ENCODE measurements at regions not wholly inside any gene's neighbourhood (a gene's known extent, or its start where the extent isn't known, plus 50 kb on each side); places are given as distances from the start of the nearest gene placed in this dataset.

DNA sequence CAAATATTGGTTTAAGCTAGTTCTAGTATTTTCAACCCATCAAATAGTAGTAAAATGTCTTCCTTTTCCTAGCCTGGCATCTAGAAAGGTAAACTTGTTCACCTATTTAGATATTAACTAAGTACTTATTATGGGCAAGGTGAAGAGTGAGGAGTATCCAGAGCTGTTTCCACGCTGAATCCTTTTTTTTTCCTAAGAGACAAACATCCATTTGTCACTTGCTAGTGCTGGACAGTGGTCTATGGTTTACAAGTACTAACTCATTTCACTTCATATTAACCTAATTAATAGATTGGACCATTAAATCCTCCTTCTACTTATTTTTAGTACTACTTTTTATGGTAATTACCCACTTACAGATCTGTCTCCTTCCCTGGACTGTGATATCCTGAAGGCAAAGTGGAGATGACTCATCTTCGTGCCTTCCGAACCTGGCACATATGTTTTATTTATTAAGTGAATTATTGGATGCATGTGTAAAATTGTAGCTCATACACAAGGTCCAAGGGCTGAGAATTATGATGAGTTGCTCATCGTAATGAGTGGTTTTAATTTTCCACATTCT is 159.6 kb upstream of the IGFBP3 start:
- H3K27me3 ChIP-seq = no peaks in the 10 kb centered on the region
- H3K36me3 ChIP-seq = no peaks in the 10 kb centered on the region
- TF ChIP-seq, protein P1, sequence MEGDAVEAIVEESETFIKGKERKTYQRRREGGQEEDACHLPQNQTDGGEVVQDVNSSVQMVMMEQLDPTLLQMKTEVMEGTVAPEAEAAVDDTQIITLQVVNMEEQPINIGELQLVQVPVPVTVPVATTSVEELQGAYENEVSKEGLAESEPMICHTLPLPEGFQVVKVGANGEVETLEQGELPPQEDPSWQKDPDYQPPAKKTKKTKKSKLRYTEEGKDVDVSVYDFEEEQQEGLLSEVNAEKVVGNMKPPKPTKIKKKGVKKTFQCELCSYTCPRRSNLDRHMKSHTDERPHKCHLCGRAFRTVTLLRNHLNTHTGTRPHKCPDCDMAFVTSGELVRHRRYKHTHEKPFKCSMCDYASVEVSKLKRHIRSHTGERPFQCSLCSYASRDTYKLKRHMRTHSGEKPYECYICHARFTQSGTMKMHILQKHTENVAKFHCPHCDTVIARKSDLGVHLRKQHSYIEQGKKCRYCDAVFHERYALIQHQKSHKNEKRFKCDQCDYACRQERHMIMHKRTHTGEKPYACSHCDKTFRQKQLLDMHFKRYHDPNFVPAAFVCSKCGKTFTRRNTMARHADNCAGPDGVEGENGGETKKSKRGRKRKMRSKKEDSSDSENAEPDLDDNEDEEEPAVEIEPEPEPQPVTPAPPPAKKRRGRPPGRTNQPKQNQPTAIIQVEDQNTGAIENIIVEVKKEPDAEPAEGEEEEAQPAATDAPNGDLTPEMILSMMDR (IDR thresholded peaks at IDR 0.05; ENCODE audit: low read depth, low read length) = no peak
- no peaks in the 10 kb centered on the region; the same call in 1 of the 2 replicates for H3K9me3 ChIP-seq
- H3K4me3 ChIP-seq (ENCODE audit: low read depth, low read length) = no peak overlapping the region
- DNase-seq = no peak
- H3K4me1 ChIP-seq = no peaks in the 10 kb centered on the region

DNA sequence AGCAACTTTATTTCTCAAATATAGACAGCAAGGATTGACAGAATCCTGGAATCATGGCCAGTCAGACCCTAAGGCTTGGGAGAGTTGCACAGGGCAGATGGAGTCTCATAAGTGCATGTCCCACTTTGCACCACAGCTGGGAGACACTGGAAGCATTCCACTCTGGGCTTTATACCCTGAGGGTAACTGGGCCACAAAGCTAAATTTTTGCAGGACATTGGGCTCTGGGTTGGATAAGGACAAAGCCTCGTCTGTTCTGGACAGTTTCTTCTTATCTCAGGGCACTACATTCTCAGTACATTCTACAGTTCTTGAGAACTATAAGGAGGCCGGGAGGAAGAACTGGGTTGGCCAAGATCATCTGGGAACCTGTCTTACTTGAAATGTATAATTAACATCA is 158.3 kb upstream of the IGFBP3 start:
- TF ChIP-seq, protein P1 (IDR thresholded peaks at IDR 0.05; ENCODE audit: low read depth, low read length) = no peak
- Histone ChIP-seq H3K9me3 (no peaks in the 10 kb centered on the region), H3K27me3 (no peaks in the 10 kb centered on the region), H3K36me3 (no peaks in the 10 kb centered on the region), H3K4me1 (no peaks in the 10 kb centered on the region), H3K4me3 (ENCODE audit: low read depth, low read length) (no peak overlapping the region)
- no peak for DNase-seq

DNA sequence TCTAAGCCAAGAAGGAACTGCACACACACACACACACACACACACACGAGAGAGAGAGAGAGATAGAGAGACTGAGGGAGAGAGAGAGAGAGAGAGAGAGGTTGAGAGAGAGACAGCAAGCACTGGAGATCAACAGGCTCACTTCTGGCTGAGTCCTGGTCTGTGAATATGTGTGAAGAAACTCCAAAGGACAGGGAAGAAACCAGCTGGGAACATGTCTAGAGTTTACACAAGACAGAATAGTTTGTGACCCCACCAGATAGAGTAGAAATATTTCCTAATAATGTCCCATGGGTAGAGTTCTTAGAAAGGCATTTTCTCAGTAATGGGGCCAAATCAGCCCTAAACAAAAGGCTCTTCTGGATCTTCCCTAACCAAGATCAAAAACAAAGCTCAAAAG is 155.5 kb upstream of the IGFBP3 start:
- no peaks in the 10 kb centered on the region for H3K9me3 ChIP-seq
- no peak for DNase-seq
- no peaks in the 10 kb centered on the region for H3K4me1 ChIP-seq
- no peaks in the 10 kb centered on the region for H3K36me3 ChIP-seq
- no peak overlapping the region for H3K4me3 ChIP-seq (ENCODE audit: low read depth, low read length)
- TF ChIP-seq, protein P1 (IDR thresholded peaks at IDR 0.05; ENCODE audit: low read depth, low read length) = no peak
- H3K27me3 ChIP-seq = no peaks in the 10 kb centered on the region

DNA sequence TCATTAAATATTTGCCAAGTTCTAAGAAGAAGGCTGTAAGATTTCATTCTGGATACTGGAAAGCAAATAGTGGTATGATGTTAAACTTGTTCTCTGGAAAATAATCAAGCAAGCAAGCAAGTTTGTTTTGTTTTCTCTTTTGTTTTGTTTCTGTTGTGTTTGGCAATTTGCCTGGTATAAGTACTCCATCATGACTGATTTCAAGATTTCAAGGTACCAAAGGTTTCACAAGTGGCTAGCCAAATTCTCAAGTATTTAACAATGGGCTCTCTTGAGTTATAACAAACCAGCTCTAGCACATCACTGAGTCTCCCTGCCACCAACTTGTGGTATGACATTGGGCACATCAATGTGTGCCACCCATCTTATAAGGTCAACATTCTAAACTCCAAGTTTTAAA is 151.7 kb upstream of the IGFBP3 start:
- Histone ChIP-seq H3K36me3 (no peaks in the 10 kb centered on the region), H3K4me1 (no peaks in the 10 kb centered on the region), H3K27me3 (no peaks in the 10 kb centered on the region), H3K4me3 (ENCODE audit: low read depth, low read length) (no peak overlapping the region), H3K9me3 (no peaks in the 10 kb centered on the region)
- no peak for DNase-seq
- TF ChIP-seq, protein P1 (IDR thresholded peaks at IDR 0.05; ENCODE audit: low read depth, low read length) = no peak

DNA sequence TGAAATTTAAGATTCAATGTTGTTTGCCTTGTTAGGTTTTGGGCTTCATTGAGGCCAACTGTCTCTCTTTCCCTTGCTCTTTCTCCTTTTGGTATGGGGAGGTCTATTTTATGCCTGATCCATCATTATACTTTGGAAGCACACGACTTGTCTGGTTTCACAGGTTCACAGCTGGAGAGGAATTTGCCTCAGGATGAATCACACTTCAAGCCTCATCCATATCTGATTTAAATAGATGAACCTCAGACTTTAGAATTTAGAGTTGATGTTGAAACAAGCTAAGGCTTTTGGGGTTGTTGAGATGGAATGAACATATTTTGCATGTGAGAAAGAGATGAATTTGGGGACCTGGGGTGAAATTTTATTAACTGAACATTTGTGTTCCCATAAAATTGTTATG is 150.5 kb upstream of the IGFBP3 start:
- Histone ChIP-seq H3K4me1 (no peaks in the 10 kb centered on the region), H3K36me3 (no peaks in the 10 kb centered on the region), H3K27me3 (no peaks in the 10 kb centered on the region), H3K4me3 (ENCODE audit: low read depth, low read length) (no peak overlapping the region), H3K9me3 (no peaks in the 10 kb centered on the region)
- TF ChIP-seq, protein P1 (IDR thresholded peaks at IDR 0.05; ENCODE audit: low read depth, low read length) = no peak
- DNase-seq = no peak

DNA sequence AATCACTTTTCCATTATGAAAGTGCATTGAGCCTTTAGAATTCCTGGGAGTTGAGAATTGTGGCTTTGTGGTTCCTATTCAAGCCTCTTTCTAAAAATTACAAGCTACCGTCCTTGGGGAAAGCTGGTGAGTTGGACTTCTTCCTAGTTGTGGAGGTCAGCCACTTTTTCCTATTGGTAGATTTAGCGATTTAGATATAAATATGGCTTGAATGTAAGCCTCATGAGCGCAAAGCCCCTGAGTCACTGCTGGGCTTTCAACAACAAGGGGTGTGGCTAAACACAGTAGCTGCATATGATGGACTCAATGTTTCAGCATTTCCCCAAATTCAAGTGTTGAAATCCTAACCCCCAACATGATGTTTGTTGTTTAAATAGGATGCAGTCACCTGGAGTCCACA is 150.0 kb upstream of the IGFBP3 start:
- Histone ChIP-seq H3K27me3 (no peaks in the 10 kb centered on the region), H3K9me3 (no peaks in the 10 kb centered on the region), H3K4me3 (ENCODE audit: low read depth, low read length) (no peak overlapping the region), H3K4me1 (no peaks in the 10 kb centered on the region), H3K36me3 (no peaks in the 10 kb centered on the region)
- TF ChIP-seq, protein P1 (IDR thresholded peaks at IDR 0.05; ENCODE audit: low read depth, low read length) = no peak
- DNase-seq = no peak

Measured in BE2C (cell line).